ENCODE measurements at regions not wholly inside any gene's neighbourhood (a gene's known extent, or its start where the extent isn't known, plus 50 kb on each side); places are given as distances from the start of the nearest gene placed in this dataset.

DNA sequence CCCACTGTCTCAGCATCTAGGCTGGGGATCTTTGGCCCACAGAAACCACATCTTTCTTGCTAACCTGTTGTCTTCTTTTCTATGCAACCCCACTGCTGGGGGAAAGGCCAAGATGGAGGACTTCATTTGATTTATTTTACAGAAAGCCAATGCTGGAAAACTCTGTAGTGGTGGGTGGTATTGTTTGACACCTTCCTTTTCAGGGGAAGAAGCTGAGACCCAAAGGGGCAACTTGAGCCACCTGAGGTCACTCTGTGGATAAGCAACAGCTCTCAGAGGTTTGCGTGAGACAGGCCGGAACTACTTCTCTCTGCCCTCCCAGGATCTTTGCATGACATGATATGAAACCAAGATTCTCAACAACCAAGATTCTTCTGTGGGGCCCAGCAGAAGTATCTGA lies 645.2 kb downstream of the VRK1 start:
- H3K4me1 ChIP-seq (ENCODE audit: control insufficient read depth, insufficient read depth, low read length) = no peaks in the 10 kb centered on the region
- H3K4me3 ChIP-seq (ENCODE audit: insufficient read depth, low read depth, low read length) = no peak overlapping the region
- no peaks in the 10 kb centered on the region for H3K36me3 ChIP-seq (ENCODE audit: control insufficient read depth, insufficient read depth, low read length)
- H3K23ac ChIP-seq (ENCODE audit: low read depth, low read length) = no peak overlapping the region
- H3K14ac ChIP-seq (replicated peaks; ENCODE audit: low read depth, low read length) = no peak overlapping the region
- H3K27me3 ChIP-seq (ENCODE audit: control insufficient read depth, insufficient read depth, low read length) = no peaks in the 10 kb centered on the region
- POLR2A ChIA-PET (ENCODE audit: unreplicated experiment) = no interaction called here
- CTCF ChIA-PET = no interaction called here
- no peak overlapping the region for H4K91ac ChIP-seq (ENCODE audit: insufficient read depth, low read depth, low read length)
- no peak overlapping the region for H2AK9ac ChIP-seq (replicated peaks; ENCODE audit: low read depth, low read length, poor library complexity)
- H2BK120ac ChIP-seq (ENCODE audit: low read depth, low read length) = no peak overlapping the region
- no peak overlapping the region for H3K27ac ChIP-seq (ENCODE audit: insufficient read depth, low read length)
- H2BK15ac ChIP-seq (ENCODE audit: low read depth, low read length) = no peak overlapping the region
- H4K5ac ChIP-seq (ENCODE audit: low read depth, low read length) = no peak overlapping the region
- no CpG with 5 or more reads among the region's 2 CpGs for WGBS, 2 experiments (ENCODE audit: extremely low coverage in 2 of 2, insufficient read length in 1 of 2)
- H3K9me3 ChIP-seq (ENCODE audit: control insufficient read depth, insufficient read depth, low read length) = peaks cover 36% of the 10 kb centered on the region
- H2BK5ac ChIP-seq (ENCODE audit: low read depth, low read length, poor library complexity, severe bottlenecking) = no peak overlapping the region
- dilution Hi-C loops (cut with HindIII; ENCODE audit: low sequenced_read_pairs, unreplicated experiment) = no loop called here
- no TSS peak for BruUV-seq (replicated peaks)
- H3K9ac ChIP-seq (ENCODE audit: low read depth, low read length) = no peak overlapping the region
- no peaks in the 10 kb centered on the region for H3K79me1 ChIP-seq (ENCODE audit: low read depth in 1 of 2, low read length in 2 of 2)
- no peak overlapping the region for H2AK5ac ChIP-seq (ENCODE audit: low read depth, low read length)
- H2AFZ ChIP-seq (replicated peaks; ENCODE audit: low read length, poor library complexity) = no peak overlapping the region
- no peak overlapping the region for H3K4ac ChIP-seq (ENCODE audit: low read depth, low read length)
- in situ Hi-C loops (cut with MboI; ENCODE audit: low sequenced_read_pairs) = no loop called here
- no peak overlapping the region for H2BK20ac ChIP-seq (ENCODE audit: low read depth, low read length)
- ATAC-seq (ENCODE audit: low read depth) (no peak), DNase-seq (no peak)
- intact Hi-C loops (cut with micrococcal nuclease) = no loop called here
- TF ChIP-seq MAZ (IDR thresholded peaks at IDR 0.05; ENCODE audit: borderline replicate concordance, low read depth, low read length) (no peak), CHD1 (IDR thresholded peaks at IDR 0.05; ENCODE audit: low read depth, low read length) (no peak), BHLHE40 (IDR thresholded peaks at IDR 0.05; ENCODE audit: low read depth, low read length) (no peak), RFX5 (IDR thresholded peaks at IDR 0.05; ENCODE audit: low read depth, low read length) (no peak)
- TF ChIP-seq, protein P1, sequence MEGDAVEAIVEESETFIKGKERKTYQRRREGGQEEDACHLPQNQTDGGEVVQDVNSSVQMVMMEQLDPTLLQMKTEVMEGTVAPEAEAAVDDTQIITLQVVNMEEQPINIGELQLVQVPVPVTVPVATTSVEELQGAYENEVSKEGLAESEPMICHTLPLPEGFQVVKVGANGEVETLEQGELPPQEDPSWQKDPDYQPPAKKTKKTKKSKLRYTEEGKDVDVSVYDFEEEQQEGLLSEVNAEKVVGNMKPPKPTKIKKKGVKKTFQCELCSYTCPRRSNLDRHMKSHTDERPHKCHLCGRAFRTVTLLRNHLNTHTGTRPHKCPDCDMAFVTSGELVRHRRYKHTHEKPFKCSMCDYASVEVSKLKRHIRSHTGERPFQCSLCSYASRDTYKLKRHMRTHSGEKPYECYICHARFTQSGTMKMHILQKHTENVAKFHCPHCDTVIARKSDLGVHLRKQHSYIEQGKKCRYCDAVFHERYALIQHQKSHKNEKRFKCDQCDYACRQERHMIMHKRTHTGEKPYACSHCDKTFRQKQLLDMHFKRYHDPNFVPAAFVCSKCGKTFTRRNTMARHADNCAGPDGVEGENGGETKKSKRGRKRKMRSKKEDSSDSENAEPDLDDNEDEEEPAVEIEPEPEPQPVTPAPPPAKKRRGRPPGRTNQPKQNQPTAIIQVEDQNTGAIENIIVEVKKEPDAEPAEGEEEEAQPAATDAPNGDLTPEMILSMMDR (conservative IDR thresholded peaks at IDR 0.05; ENCODE audit: low read depth, low read length) = no peak
- TF ChIP-seq, protein P2, sequence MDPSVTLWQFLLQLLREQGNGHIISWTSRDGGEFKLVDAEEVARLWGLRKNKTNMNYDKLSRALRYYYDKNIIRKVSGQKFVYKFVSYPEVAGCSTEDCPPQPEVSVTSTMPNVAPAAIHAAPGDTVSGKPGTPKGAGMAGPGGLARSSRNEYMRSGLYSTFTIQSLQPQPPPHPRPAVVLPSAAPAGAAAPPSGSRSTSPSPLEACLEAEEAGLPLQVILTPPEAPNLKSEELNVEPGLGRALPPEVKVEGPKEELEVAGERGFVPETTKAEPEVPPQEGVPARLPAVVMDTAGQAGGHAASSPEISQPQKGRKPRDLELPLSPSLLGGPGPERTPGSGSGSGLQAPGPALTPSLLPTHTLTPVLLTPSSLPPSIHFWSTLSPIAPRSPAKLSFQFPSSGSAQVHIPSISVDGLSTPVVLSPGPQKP (IDR thresholded peaks at IDR 0.05; ENCODE audit: borderline replicate concordance, low read depth, low read length) = no peak
- H3K9me1 ChIP-seq (ENCODE audit: insufficient read depth, low read length) = no peaks in the 10 kb centered on the region
- H3K18ac ChIP-seq (ENCODE audit: low read depth, low read length) = no peak overlapping the region
- H3K4me2 ChIP-seq (ENCODE audit: low read depth, low read length) = no peak overlapping the region
- H4K8ac ChIP-seq (ENCODE audit: low read depth in 2 of 2, low read length in 2 of 2) = no peak overlapping the region
- no peaks in the 10 kb centered on the region for H4K20me1 ChIP-seq (ENCODE audit: insufficient read depth, low read length)
- H3K56ac ChIP-seq (ENCODE audit: extremely low read depth, insufficient read depth, low read length) = no peak overlapping the region

Measured in IMR-90 (cell line).